Middle frontal gyrus (tissue), 1 donor: ENCODE measurements at regions not wholly inside any gene's neighbourhood (a gene's known extent, or its start where the extent isn't known, plus 50 kb on each side); places are given as distances from the start of the nearest gene placed in this dataset.
"Not testable (repeated sequence)": the region's sequence is repeated elsewhere in the genome, so short reads cannot be mapped to it uniquely, and the experiment has no call there.

ENCODE experiments used
- DNase-seq: peaks from one replicate; pipeline ENCODE4 v3.0.0-alpha.2; 2015; ENCODE audit warnings: low spot score; ENCODE audit errors: extremely low spot score

DNA sequence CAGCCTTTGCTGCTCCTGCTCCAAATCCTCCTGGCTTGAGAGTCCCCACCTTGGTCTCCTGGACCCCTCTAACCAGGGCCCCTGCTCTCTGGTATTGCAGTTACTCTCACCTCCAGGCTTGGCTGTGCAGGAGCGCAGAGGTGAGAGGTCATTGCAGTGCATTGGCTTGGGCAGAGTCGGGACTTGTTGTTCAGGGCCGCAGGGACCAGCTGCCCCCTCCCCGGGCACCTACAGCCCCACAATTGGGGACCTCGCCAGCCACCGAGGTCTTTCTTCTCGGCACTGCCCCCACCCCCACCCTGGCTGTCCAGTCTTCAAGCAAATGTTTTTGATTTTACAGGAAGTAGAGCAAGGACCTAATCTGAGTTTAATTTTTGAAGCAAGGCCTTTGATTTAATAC is 65.5 kb upstream of the FGF3 start:
- DNase-seq, result no peak

- no peak for DNase-seq
Measured at GRCh38 chr11:69887330-69887729, 68.1 kb upstream of the FGF3 start.

GRCh38 chr11:69887841-69888427 is 68.7 kb upstream of the FGF3 start:
- DNase-seq, result no peak

- DNase-seq, result no peak
Measured at GRCh38 chr11:69888483-69889181, 69.4 kb upstream of the FGF3 start.

DNA sequence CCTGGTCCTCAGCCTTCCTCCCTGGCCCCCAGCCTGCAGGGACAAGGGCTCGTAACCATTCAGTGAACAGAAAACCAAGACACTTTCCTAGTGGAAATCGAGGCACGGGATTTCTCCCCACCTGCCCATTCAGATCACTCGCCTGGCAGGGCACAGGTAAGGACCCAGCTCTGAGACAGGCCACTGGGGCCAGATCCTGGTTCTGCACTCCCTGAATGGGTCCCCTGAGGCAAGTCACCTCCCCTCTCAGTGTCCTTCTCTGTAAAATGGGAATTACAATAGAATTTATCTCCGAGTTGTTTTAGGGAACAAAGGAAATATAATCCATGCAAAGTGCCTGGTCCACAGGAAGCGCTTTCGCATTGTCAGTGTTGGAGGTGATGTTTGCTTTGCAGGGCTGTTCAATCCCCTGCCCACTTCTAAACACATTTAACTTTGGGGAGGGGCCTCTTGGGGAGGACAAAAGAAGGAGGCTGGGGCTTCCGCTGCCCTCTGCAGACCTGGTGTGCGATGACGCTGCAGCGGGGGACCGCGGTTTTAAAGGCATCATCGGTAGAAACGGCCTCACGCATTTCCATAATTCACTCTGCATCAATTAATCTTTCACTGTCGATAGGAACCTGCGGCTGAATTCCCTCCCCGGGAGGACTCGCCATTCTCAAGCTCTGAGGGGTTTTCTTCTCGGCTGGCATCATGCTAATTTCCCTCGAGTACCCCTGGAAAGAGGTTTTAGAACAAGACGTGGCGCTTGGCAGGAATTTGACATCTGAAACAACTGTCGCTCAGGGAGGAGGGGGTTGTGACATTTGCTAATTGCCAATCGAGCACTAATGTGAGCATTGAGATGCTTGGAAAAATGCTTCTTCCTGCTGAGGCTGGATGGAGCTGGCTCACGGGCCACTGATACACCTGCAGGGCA is 70.4 kb upstream of the FGF3 start:
- no peak for DNase-seq

- no peak for DNase-seq
Measured at GRCh38 chr11:69890476-69890875, 71.3 kb upstream of the FGF3 start.

- DNase-seq, result no peak
Measured at GRCh38 chr11:69891421-69892236, 72.4 kb upstream of the FGF3 start.

DNA sequence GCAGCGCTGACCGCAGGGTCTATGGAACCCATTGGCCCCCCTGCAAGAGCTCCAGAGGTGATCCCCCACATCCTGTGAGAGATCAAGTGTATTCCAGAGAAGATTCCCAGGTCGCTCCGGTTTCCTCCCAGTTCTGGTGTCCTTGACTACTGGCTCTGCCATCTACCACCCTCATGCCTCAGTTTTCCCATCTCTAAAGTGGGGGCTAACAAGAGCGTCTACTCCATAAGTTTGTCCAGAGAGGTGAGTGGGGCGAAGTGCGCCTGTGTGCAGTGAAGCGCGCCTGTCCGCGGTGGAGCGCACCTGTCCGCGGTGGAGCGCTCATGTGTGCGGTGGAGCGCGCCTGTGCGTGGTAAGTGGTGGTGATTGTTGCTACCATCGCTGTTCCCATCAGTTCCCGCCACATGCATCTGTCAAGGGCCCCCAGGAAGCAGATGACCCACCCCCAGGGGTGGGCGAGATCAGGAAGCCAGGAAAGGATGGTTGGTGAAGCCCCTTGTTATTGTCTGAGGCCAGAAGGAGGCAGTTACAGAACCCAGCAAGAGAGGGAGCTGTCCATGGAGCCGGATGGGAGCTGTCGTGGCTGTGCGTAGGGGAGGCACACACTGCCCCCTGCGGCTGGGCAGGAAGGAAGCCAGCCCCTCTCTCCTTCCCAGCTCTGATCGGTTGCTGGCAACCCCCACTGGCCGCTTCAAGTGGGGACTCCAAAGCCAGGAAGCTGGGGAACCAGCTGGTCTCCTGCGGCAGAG is 73.2 kb upstream of the FGF3 start:
- no peak for DNase-seq

DNA sequence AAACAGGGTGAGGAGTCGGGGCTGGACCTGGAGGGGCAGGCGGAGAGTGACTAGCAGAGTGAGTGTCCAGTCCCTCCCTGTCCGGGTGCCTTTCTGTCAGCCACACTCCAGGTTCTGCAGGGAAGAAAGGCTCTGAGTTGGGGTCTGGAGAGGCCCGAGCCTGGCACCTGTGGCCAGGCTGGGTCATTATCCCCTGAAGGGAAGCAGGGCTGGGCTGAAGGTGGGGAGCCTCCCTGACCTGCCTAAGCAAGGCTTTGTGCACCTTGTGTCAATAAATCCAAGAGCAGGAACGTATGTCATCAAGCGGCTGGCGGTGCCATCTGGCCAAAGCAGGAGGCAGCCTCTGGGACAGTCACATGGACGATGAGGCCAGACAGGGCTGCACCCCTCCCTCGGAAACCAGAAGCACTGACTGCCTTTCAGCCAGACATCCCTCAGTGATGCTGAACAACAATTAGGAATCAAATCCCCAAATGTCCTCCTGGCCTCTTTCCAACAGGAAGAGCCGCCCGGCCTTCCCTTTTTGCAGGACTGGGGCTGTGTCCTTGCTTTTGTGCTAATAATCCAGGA is 73.9 kb upstream of the FGF3 start:
- no peak for DNase-seq

GRCh38 chr11:69893631-69894030 is 74.4 kb upstream of the FGF3 start:
- no peak for DNase-seq

DNA sequence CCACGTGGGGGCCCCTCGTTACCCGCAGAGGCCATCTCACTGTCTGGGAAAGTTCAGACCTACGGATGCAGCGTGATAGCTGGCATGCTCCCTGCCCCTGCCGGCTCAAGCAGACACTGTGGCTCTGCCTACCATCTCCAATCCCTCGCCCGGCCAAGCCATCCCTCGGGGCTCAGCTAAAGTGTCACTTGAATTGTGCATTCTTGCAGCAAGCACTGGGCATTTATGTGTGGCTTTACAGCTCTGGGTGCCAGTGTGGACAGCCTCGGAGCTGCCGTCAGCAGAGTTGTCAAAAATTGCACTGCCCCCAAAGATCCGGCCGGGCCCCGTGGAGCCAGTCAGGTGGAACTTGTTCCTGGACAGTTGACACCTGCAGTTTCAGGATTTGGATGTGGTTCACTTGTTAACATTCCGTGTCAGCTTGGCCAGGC is 75.0 kb upstream of the FGF3 start:
- no peak for DNase-seq

- no peak for DNase-seq
Measured at GRCh38 chr11:69894648-69895047, 75.4 kb upstream of the FGF3 start.

GRCh38 chr11:69896250-69896649 is 77.0 kb upstream of the FGF3 start:
- DNase-seq, result no peak

DNA sequence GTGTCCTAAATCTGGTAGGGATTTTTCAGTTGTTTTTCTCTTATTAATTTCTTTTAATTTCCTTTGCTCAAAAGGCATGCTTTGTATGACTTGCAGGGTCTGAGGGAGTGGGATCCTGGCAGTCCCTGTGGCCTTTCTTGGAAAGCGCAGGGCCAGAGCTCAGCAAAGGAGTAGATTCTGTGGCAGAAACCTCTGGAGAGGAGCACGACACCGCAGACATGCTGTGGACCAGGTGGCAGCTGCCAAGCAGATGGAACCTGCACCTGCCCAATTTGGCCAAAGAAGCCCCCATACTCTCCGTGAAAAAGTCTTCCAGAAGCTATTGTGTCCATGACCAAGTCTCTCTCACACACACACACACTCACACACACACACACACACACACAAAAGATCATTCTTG is 78.9 kb upstream of the FGF3 start:
- no peak for DNase-seq

- DNase-seq, result no peak
Measured at GRCh38 chr11:69899957-69900821, 81.0 kb upstream of the FGF3 start.

- not testable (repeated sequence) for DNase-seq
Measured at GRCh38 chr11:69900822-69901302, 81.6 kb upstream of the FGF3 start.

DNA sequence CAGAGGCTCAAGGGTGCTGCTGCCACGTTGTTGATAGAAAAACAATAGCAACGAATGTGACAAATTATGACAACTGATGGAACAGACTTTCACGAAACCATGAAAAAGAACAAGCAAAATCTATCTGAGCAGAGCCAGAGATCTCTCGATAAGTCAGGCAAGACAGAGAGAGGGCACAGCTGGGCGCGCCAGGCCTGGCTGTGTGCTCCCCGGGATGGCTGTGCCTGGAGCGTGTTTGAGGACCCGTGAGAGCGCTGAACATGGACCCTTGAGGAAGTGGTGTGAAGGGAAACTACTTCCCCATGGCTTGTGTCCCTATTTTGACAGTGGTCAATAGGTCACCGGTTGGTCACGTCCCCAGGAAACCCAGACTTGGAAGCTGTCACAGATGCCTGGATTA is 83.1 kb upstream of the FGF3 start:
- DNase-seq, result no peak

DNA sequence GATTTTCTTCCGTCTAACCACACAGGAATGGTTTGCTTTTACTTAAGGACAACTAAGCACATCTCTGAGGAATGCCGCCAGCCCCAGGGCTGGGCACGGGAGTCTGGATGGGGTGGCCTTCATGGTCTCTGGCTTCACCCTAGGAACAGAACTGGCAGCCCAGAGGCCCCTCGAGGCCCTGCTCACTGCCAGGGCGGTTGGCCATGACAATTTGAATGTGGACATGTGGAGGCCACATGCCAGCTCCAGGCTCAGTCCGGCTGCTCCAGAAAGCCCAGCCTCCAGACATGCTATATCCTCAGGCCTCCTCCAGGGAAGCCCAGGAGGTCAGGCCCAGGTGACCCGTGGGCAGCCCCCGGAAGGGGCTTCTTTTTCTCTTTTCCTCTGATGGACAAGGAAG is 84.0 kb upstream of the FGF3 start:
- DNase-seq, result no peak
